ENCODE measurements at regions not wholly inside any gene's neighbourhood (a gene's known extent, or its start where the extent isn't known, plus 50 kb on each side); places are given as distances from the start of the nearest gene placed in this dataset.

- no peaks in the 10 kb centered on the region for H3K36me3 Mint-ChIP-seq (ENCODE audit: low read depth)
- H3K27me3 Mint-ChIP-seq (ENCODE audit: low read depth): no peaks in the 10 kb centered on the region
- TF ChIP-seq, protein P1, sequence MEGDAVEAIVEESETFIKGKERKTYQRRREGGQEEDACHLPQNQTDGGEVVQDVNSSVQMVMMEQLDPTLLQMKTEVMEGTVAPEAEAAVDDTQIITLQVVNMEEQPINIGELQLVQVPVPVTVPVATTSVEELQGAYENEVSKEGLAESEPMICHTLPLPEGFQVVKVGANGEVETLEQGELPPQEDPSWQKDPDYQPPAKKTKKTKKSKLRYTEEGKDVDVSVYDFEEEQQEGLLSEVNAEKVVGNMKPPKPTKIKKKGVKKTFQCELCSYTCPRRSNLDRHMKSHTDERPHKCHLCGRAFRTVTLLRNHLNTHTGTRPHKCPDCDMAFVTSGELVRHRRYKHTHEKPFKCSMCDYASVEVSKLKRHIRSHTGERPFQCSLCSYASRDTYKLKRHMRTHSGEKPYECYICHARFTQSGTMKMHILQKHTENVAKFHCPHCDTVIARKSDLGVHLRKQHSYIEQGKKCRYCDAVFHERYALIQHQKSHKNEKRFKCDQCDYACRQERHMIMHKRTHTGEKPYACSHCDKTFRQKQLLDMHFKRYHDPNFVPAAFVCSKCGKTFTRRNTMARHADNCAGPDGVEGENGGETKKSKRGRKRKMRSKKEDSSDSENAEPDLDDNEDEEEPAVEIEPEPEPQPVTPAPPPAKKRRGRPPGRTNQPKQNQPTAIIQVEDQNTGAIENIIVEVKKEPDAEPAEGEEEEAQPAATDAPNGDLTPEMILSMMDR (IDR thresholded peaks at IDR 0.05): no peak
- no peak for DNase-seq (ENCODE audit: low spot score)
- H3K9me3 Mint-ChIP-seq (ENCODE audit: low read depth): no peaks in the 10 kb centered on the region
- H3K4me3 Mint-ChIP-seq (ENCODE audit: unreplicated experiment): no peak overlapping the region
- H3K4me1 Mint-ChIP-seq (ENCODE audit: low read depth): peaks cover 5% of the 10 kb centered on the region
- H3K27ac Mint-ChIP-seq (ENCODE audit: unreplicated experiment): no peak overlapping the region
Measured at GRCh38 chr1:218995091-218995665, 178.5 kb upstream of the LYPLAL1 start.

- Mint-ChIP-seq H3K9me3 (ENCODE audit: low read depth) (no peaks in the 10 kb centered on the region), H3K4me3 (ENCODE audit: unreplicated experiment) (no peak overlapping the region), H3K27me3 (ENCODE audit: low read depth) (no peaks in the 10 kb centered on the region), H3K36me3 (ENCODE audit: low read depth) (no peaks in the 10 kb centered on the region), H3K4me1 (ENCODE audit: low read depth) (peaks cover 8% of the 10 kb centered on the region), H3K27ac (ENCODE audit: unreplicated experiment) (no peak overlapping the region)
- DNase-seq (ENCODE audit: low spot score): no peak
- TF ChIP-seq, protein P1 (IDR thresholded peaks at IDR 0.05): peak; percentile 66
Measured at GRCh38 chr1:218996362-218996761, 177.3 kb upstream of the LYPLAL1 start.

- peaks cover 7% of the 10 kb centered on the region for H3K36me3 Mint-ChIP-seq (ENCODE audit: low read depth)
- peaks cover 10% of the 10 kb centered on the region for H3K9me3 Mint-ChIP-seq (ENCODE audit: low read depth)
- TF ChIP-seq, protein P1 (IDR thresholded peaks at IDR 0.05): no peak
- no peak overlapping the region for H3K27ac Mint-ChIP-seq (ENCODE audit: unreplicated experiment)
- no peaks in the 10 kb centered on the region for H3K27me3 Mint-ChIP-seq (ENCODE audit: low read depth)
- no peak overlapping the region for H3K4me3 Mint-ChIP-seq (ENCODE audit: unreplicated experiment)
- peaks cover 8% of the 10 kb centered on the region for H3K4me1 Mint-ChIP-seq (ENCODE audit: low read depth)
- no peak for DNase-seq (ENCODE audit: low spot score)
Measured at GRCh38 chr1:219000005-219000404, 173.7 kb upstream of the LYPLAL1 start.

GRCh38 chr1:219000631-219001030 lies 173.0 kb upstream of the LYPLAL1 start:
- H3K27me3 Mint-ChIP-seq (ENCODE audit: low read depth): no peaks in the 10 kb centered on the region
- TF ChIP-seq, protein P1 (IDR thresholded peaks at IDR 0.05): no peak
- no peak for DNase-seq (ENCODE audit: low spot score)
- H3K36me3 Mint-ChIP-seq (ENCODE audit: low read depth): peaks cover 13% of the 10 kb centered on the region
- peaks cover 17% of the 10 kb centered on the region for H3K9me3 Mint-ChIP-seq (ENCODE audit: low read depth)
- no peak overlapping the region for H3K4me3 Mint-ChIP-seq (ENCODE audit: unreplicated experiment)
- peaks cover 8% of the 10 kb centered on the region for H3K4me1 Mint-ChIP-seq (ENCODE audit: low read depth)
- no peak overlapping the region for H3K27ac Mint-ChIP-seq (ENCODE audit: unreplicated experiment)

- H3K4me1 Mint-ChIP-seq (ENCODE audit: low read depth): no peaks in the 10 kb centered on the region
- H3K9me3 Mint-ChIP-seq (ENCODE audit: low read depth): peaks cover 9% of the 10 kb centered on the region
- TF ChIP-seq, protein P1 (IDR thresholded peaks at IDR 0.05): no peak
Measured at GRCh38 chr1:219010720-219011119, 163.0 kb upstream of the LYPLAL1 start.

More at GRCh38 chr1:219010720-219011119, 163.0 kb upstream of the LYPLAL1 start:
- Mint-ChIP-seq H3K27me3 (ENCODE audit: low read depth) (no peaks in the 10 kb centered on the region), H3K36me3 (ENCODE audit: low read depth) (no peaks in the 10 kb centered on the region), H3K4me3 (ENCODE audit: unreplicated experiment) (no peak overlapping the region), H3K27ac (ENCODE audit: unreplicated experiment) (no peak overlapping the region)
- no peak for DNase-seq (ENCODE audit: low spot score)

Data from chondrocyte (in vitro differentiated cells).